M059J (cell line): ENCODE measurements at regions not wholly inside any gene's neighbourhood (a gene's known extent, or its start where the extent isn't known, plus 50 kb on each side); places are given as distances from the start of the nearest gene placed in this dataset.

ENCODE experiments used
- DNase-seq: peaks from one replicate; pipeline ENCODE4 v3.0.0-alpha.2; 2012; ENCODE audit warnings: low read depth

DNA sequence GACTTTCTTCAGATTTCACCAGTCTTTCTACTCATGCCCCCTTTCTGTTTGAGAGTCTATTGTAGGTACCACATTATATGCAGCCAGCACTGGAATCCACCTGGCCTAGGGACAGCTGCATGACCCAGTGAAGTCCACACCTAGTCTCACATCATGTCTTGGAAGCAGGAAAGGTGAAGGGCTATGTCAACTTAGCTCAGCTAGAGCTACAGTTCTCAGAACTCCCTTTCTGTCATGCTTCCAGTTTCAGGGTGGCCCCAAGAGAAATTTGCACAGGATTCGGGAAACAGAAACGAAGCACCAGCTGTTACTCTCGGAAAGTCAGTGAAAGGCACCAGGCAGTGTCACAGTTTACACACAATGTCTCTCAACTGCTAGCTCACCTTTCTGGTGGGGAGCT lies 51.6 kb upstream of the NLRP1 start:
- DNase-seq: no peak

DNA sequence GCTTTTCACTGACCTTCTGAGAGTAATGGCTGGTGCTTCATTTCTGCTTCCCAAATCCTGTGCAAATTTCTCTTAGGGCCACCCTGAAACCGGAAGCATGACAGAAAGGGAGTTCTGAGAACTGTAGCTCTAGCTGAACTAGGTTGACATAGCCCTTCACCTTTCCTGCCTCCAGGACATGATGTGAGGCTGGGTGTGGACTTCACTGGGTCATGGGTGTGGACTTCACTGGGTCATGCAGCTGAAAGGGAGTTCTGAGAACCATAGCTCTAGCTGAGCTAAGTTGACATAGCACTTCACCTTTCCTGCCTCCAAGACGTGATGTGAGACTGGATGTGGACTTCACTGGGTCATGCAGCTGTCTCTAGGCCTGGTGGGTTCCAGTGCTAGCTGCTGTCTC lies 54.3 kb upstream of the NLRP1 start:
- no peak for DNase-seq

DNA sequence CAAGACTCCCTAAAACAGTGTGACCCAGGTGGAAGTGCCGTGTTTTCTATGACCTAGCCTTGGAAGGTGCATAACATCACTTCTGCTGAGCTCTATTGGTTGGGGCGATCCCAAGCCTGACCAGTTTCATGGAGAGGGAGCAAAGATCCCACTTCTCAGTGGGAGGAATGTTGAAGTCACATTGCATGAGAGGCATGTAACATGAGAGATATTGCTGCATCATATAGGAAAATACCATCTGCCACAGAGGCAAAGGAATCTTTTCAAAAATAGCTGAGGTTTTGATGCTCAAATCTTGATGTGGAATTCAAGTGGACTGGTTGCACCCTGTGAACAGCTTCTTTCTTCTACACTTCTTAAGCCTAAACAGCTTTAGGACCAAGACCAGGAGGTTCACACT lies 56.4 kb upstream of the NLRP1 start:
- DNase-seq: no peak

DNA sequence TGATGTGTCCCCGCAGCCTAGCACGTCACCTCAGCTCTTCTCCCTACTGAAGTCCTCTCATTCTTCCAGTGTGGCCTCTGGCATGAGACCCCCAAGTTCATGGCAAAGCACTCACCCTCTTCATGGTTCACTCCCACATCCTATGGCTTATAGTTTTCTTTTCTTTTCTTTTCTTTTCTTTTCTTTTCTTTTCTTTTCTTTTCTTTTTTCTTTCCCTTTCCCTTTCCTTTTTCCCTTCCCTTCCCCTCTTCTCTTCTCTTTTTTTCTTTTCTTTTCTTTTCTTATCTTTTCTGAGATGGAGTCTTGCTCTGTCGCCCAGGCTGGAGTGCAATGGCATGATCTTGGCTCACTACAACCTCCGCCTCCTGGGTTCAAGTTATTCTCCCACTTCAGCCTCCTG lies 58.4 kb upstream of the NLRP1 start:
- no peak for DNase-seq

DNA sequence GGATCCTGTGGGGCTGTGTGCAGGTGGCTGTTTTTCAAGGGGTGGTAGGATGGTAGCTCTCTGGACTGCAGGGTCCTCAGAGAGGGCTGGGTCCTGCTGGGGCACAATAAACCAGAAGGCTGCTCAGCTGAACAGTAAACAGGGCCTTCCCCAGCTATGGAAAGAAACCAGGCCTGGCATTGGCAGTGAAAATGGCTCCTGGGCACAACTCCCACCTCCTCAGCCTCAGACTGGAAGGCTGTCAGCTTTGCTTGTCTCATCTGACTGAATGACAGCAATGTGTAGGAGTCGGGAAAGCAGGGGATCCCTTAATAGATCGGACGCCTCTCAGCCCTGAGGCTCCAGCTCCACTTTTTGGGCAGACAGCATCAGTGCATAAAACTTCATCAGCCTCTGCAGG lies 59.8 kb upstream of the NLRP1 start:
- no peak for DNase-seq

DNA sequence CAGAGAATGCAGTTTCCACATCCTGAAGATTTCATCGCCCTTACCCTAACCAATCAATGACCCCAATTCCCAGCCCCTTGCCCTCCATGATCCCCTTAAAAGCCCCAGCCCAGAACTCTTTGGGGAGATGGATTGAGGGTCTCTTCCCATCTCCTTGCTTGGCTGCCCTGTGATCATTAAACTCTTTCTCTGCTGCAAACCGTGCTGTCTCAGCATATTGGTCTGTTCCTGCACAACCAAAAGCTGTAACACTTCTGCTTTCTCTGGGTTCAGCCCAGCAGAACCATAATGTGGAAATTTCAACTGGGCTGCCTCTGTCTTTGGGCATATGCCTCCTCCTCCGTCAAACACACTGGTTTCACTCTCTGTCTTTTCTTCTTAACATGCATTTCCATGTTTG lies 67.0 kb upstream of the NLRP1 start:
- DNase-seq: no peak

DNA sequence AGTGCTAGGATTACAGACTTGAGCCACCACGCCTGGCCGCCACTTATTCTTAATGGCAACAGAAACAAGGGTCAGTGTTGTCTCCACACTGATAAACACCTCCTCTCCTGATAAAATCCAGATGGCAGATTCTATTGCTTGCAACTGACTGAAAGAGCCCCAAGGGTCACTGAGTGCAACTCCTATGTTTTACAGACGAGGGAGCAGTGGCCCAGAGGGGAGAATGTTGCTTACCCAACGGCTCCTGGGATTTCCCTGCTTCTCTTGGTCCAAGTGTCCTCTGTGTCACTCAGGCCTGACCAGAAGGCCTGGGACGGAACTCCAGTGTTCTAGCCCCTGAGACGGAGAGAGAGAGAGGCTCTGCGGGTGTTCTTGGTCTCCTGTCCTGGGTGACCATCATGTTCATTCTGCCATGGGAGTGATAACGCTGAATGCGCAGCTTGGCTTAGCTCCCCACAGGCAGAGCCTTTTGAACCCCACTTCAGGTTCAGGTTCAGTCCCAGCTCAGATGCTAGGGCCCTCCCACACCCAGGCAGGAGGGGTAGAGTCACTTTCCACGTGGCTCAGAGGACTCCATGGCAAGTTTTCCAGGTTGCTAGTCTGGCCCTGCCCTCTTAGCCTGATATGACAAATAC lies 77.3 kb upstream of the NLRP1 start:
- DNase-seq: peak; percentile 6

DNA sequence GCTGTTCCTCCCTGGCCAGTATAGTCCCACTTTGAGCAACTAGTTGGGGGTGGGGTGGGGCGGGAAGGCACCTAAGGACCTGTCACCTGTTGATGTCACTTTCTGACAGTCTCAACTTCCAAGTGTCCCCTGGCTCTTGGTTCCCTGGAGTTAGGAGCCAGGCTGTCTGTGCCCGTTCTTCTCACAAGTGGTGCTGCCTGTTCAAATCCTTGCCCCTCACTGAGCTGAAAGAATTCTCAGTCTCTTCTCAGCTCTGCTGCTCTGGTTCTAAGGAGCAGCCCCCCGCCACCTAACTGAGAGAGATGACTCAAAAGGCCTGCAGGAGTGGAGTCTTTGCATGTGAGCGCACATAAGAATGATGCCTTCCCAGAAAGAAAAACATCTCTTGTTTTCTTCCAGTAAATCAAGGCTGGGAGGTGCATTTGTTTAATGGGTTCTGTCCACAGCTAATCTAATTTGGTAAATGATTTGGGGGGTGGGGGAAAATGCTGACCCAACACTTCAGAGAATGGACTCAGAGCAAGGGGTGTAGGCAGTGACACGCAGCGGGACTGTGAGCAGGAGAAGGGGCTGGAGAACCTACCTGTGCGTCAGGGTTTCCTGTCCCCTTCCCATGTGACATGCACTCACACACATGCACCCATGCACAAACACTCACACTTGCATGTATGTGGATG lies 78.2 kb upstream of the NLRP1 start:
- DNase-seq: no peak

DNA sequence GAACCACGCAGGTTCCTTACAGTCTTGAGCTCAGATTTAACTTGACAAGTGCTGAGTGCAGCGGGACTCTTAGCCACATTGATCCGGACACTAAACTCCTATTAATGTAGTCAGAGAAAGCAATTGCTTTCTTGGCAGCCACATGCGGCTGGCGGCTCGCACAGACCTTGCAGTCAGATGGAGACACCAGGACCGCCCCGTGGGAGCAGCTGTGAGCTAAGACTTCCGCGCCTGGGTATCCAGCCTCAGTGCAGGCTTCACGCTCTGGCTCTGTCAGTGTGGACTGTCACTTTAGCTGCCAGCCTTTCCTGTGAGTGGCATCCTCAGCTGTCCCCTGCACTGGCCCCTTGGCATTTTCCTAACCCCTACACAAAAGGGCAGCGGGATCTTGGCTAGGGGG lies 80.9 kb upstream of the NLRP1 start:
- DNase-seq: no peak

DNA sequence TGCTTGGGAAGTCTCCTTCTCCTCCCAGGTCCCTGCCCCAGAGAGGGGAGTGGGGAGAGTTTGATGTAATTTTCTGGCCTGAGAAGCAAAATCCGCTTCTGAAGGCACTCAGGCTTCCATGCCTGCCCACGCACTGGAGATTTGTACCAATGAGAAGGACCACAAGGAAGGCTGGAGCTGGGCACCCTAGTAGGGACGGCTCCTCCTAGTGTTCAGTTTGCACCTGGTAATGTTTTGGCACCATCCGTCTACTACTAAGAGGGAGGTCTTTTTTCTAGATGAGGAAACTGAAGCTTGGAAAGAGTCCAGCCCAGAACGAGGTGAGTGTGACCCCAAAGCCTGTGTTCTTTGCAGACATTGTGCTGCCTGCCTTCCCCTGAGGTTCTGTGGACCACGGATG lies 83.6 kb upstream of the NLRP1 start:
- peak; percentile 8 for DNase-seq

DNA sequence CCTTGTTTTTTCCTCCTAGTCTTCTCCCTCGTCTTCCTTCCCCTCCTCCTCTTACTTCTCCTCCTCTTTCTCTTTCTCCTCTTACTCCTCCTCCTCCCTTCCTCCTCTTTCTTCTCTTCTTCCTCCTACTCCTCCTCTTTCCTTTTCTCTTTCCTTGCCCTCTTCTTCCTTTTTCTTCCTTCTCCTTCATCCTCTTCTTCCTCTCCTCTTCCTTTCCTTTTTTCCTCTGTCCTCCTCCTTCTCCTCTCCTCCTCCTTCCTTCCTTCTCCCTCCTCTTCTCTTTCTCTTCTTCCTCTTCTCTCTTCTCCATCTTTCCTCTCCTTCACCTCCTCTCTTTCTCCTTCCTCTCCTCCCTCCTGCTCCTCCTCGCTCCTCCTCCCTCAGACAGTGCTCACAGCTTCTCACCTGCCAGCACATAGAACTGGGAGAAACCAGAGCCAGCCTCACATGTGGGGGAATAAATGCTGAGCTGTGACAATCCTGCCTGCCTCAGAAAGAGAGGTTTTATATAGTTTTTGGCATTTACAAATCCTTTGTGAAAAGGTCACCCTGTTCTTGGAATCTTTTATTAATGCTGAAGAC lies 84.3 kb upstream of the NLRP1 start:
- DNase-seq: no peak

DNA sequence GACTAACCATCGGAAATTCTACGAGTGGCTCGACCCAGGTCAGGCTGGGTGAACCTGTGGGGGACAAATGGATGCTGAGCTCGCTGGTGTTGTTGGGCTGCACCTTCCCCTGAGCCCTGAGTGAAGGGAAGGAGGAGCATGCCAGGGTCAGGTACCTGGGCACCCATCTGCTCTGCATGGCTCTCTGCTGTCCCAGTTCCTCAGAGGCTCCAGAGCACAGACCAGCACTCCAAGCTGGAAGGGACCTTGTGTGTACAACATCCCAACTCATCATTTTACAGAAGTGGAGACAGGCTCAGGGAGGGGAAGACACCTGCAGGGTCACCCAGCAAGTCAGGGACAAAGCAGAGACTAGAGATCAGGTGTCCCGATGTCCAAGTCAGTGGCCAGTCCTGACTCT lies 84.9 kb upstream of the NLRP1 start:
- no peak for DNase-seq

DNA sequence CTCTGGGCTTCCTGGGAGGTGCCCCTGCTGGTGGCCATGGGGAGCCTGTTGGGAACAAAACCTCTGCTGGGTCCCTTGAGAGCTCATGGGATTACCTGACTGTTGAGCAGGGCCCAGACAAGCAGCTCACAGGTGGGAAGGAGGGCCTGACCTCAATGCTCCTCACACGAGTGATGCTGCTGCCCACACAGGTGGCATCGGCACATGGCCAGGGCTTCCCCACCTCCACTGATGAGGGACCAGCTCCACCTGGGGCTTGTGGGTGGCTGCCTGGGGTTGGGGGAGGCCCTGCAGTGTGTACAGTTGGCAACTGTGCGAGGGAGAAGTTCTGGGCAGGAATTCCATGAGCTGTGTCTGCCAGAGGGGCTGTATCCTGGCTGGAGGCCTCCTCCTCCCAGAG lies 87.8 kb upstream of the NLRP1 start:
- DNase-seq: no peak

DNA sequence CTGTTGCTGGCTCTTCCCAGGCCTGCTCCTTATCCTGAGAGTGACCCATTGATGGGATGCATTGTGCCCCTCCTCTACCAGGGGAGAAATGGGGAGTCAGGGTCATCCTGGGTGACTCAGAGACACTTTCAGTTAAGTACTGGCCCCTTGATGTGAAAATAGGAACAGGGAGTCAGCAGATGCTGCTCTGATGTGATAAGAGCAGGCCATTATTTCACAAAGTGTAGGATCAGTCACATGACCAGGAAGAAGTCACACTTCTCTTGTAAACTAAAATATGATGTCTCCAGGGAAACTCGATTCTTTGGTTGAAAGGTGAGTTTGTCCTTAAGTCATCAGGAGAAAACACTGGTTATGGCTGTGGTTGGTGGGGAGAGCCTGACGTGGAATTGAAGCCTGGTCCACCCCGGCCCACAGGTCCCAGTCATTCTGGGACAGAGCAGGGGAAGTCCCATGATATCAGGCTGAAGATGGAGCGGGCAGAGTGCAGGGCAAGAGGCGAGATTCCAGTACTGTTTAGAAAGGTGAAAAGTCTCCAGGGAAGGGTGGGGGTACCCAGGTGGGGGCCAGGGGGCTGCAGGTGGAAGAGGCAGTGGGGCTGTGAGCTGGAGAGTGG lies 88.6 kb upstream of the NLRP1 start:
- no peak for DNase-seq

DNA sequence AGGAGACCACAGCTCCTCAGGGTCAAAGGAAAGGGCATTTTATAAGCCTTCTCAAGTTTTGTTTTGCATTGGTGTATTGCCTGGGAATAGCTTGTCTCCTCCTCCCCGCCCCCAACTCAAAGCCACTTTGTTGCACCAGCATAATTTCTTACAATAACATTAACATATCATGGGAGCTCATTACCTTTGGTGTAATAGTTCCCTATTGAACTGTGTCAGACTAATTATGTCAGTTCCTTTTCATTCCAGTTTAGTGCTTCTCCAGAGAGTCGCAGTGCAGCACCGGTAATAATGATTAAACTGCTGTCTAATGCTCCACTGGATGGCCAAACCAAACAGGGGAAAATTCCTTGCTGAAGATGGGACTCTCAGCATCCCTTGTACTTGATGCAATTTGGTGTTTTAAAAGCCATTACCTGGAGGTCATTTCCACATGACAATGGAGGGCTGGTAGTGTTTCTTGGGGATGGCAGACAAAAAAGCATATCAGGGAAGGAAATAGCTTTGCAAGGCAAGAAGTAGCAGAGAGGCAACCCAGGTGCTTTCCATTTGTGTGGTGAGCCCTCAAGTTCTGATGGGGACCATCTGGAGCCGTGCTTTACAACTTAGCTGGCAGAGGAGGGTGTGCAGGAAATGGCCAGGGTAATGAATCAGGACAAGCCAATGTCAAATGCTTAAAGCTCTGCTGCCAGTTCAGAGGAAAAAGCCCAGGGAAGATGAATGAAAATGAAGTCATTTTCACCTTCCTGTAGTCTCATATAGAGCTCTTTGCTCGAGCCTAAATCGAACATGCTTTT lies 91.5 kb upstream of the NLRP1 start:
- DNase-seq: no peak

DNA sequence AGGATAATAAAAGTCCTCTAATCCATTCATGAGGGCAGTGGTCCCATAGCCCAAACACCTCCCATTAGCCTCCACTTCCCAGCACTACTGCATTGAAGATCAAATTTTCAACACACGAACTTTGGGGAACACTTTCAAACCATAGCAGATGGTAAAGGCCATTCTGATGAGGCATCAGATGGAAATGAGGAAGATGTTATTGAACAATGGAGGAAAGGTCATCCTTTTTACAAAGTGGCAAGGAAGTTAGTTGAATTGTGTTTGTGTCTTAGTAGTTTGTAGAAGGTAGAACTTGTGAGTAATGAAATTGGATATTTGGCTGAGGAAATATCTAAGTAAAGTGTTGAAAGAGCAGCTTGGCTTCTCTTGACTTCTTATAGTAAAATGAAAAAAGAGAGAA lies 93.3 kb upstream of the NLRP1 start:
- DNase-seq: no peak

DNA sequence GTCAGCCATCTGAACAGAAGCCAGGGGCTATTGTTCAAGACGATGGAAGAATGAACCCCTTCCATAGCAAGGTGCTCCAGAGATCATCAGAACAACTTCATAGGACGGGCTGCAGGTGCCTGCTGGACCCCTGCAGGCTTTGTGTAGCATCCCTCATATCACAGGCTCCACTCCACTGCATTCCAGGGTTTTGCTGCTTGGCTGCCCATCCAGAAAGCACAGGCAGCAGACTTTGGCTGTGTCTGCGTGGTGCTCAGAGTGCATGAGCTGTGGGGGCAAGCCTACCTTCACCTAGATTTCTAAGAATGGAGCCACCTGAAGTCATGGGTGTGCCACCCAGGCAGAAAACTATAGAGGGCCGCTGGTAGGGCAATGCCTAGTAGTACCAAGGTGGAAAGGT lies 93.9 kb upstream of the NLRP1 start:
- no peak for DNase-seq

DNA sequence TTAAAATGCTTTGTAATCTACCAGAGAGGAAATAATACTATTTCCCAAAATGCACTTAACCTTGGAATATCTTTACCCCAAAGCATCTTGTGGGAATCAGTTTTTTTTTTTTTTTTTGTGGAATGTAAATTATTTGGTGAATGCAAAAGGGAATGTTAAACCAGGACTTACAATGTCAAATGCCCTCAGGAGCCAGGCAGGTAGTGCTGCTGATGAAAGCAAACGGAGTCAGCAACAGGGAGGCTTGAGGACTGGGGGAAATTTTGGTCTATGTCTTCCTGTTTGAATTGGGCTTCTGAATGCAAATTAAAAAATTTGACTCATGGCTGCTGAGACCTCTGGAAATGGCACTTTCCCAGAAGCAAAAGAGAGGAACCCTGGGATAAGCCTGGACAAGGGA lies 96.5 kb upstream of the NLRP1 start:
- no peak for DNase-seq

DNA sequence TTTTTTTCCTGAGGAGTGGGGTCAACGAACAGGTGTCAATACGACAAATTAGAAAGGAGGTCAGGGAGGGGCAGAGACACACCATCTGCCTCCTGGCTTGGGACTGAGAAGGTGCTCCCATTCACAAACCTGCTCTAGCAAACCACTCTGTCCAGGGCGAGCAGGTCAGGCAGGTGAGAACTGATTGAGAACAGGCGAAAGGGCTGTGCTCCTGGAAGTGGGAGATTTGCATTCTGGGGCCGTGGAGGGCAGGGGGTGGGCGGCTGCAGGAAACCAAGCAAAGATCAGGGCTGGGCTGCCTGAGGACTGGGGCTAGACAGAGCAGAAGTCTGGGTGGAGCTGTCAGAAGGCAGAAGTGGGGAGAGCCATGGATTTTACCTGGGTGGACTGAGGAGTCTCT lies 98.9 kb upstream of the NLRP1 start:
- DNase-seq: no peak

DNA sequence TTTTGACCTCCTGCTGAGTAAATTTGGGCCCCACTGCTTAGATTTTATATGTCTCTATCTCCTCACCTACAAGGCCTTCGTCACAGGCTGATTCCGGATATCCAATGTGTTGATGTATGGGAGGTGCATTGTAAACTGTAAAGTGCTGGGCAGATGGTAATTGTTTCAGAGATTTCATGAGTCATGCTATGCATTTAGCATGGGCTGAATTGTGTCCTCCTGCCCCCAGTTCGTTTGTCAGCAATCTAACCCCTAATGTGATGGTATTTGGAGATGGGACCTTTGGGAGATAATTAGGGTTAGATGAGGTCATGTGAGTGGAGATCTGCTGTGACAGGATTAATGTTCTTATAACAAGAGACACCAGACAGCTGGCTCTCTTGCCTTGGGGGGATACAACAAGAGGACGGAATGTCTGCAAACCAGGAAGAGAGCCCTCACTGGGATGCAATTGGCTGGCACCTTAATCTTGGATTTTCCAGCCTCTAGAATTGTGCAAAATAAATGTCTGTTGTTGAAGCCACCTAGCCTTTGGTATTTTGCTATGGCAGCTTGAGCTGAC lies 101.8 kb upstream of the NLRP1 start:
- DNase-seq: no peak

DNA sequence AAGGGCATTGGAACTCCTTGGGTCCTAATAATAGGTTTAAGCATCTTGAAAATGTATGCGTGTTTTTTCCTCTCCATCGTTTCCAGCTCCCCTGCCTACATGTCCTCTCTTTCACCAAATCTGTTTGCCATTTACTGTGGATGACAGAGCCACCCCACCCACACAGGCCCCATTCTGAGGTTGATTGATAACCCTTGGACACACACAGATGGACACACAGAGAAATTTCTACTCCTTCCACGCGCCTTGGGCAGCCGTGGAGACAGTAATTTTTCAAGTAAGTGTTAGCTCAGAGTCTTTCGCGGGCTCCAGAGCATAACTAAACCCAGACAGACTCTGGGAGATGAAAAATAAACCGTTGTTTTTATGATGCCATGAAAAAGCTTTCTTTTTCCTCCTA lies 103.3 kb upstream of the NLRP1 start:
- DNase-seq: no peak

DNA sequence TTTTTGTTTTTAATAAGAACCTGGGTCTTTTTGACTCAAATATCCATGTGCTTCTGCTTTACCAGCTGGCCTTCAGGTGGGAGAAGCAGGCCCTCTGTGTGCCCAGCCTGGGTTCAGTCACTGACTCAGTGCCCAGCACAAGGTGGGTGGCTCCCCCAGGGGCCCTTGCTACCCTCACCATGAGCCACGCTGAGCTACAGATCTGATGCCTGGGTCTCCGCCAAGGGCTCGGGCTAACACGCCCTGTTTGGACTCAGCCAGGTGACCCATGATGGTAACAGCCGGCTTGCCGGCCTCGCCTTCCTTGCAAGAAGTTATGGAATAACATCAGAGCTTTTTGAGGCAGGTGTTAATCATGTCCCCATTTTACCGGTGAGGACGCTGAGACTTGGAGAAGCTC lies 109.5 kb upstream of the NLRP1 start:
- no peak for DNase-seq
